ENCODE measurements at regions not wholly inside any gene's neighbourhood (a gene's known extent, or its start where the extent isn't known, plus 50 kb on each side); places are given as distances from the start of the nearest gene placed in this dataset.

DNA sequence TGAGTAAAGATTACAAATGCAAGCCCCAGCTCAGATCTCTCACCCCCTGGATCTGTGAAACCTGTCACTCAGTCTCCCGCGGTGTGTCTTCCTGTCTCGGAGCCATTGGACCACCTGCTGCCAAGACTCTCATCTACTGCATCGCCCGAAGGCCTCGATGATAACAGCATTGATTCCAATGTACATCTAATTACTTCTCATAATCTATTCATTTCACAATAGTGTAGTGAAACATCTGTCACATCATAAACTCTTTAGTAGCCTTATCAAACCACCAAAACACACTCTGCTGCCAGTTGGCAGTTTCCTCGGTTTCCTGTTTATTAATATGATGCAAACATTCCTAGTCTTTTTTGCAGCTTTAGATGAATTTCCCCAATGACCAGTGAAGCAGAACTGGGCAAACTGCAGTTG is 220.3 kb downstream of the POU4F1 start:
- DNase-seq (ENCODE audit: low read depth): no peak
- TF ChIP-seq, protein P1, sequence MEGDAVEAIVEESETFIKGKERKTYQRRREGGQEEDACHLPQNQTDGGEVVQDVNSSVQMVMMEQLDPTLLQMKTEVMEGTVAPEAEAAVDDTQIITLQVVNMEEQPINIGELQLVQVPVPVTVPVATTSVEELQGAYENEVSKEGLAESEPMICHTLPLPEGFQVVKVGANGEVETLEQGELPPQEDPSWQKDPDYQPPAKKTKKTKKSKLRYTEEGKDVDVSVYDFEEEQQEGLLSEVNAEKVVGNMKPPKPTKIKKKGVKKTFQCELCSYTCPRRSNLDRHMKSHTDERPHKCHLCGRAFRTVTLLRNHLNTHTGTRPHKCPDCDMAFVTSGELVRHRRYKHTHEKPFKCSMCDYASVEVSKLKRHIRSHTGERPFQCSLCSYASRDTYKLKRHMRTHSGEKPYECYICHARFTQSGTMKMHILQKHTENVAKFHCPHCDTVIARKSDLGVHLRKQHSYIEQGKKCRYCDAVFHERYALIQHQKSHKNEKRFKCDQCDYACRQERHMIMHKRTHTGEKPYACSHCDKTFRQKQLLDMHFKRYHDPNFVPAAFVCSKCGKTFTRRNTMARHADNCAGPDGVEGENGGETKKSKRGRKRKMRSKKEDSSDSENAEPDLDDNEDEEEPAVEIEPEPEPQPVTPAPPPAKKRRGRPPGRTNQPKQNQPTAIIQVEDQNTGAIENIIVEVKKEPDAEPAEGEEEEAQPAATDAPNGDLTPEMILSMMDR (conservative IDR thresholded peaks at IDR 0.05; ENCODE audit: low read depth, low read length): no peak
- no peak overlapping the region for H3K4me3 ChIP-seq (ENCODE audit: low read depth, low read length)

GRCh38 chr13:78382491-78382890 is 220.9 kb downstream of the POU4F1 start:
- TF ChIP-seq, protein P1 (conservative IDR thresholded peaks at IDR 0.05; ENCODE audit: low read depth, low read length): no peak
- H3K4me3 ChIP-seq (ENCODE audit: low read depth, low read length): no peak overlapping the region
- DNase-seq (ENCODE audit: low read depth): no peak

DNA sequence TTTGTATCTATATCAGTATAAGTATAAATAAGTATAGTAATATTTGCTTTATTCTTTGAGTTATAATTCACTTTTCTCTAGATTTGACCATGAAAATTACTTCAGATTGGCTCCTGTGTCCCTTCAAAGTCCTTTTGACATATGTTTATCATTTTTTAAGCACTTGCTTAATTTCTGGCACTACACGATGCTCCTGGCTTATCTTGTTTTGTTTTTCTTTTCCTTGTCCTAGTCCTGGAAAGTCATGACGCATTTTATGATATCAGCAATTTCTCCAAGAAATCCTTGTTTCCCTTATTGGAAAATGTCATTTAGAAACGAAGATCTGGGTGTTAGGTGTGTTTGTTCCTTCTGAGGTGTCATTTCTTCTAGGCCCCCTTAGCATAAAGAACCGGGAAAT is 226.5 kb downstream of the POU4F1 start:
- TF ChIP-seq, protein P1 (conservative IDR thresholded peaks at IDR 0.05; ENCODE audit: low read depth, low read length): no peak
- H3K4me3 ChIP-seq (ENCODE audit: low read depth, low read length): no peak overlapping the region
- DNase-seq (ENCODE audit: low read depth): no peak

DNA sequence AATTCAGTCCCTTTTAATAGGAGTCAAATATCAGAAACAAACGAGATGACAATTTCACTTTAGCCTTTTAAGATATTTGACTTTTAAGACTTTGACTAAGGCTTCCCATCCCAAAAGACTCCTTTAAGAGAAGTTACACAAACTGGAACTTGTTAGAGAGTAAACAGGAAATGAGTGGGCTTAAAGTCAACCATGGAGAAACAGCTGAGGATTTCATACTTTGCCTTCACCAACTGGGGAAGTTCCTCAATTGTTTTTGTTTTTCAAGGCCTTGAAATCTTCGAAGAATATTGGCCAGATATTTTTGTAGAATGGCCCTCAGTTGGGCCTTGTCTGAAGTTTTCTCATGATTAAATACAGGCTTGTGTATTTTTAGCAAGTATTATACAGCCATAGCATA is 227.3 kb downstream of the POU4F1 start:
- TF ChIP-seq, protein P1 (conservative IDR thresholded peaks at IDR 0.05; ENCODE audit: low read depth, low read length): no peak
- no peak for DNase-seq (ENCODE audit: low read depth)

GRCh38 chr13:78372581-78372980 is 230.8 kb downstream of the POU4F1 start:
- TF ChIP-seq, protein P1 (conservative IDR thresholded peaks at IDR 0.05; ENCODE audit: low read depth, low read length): no peak
- H3K4me3 ChIP-seq (ENCODE audit: low read depth, low read length): no peak overlapping the region
- no peak for DNase-seq (ENCODE audit: low read depth)

More for the DNA sequence above, 227.3 kb downstream of the POU4F1 start:
- no peak overlapping the region for H3K4me3 ChIP-seq (ENCODE audit: low read depth, low read length)

DNA sequence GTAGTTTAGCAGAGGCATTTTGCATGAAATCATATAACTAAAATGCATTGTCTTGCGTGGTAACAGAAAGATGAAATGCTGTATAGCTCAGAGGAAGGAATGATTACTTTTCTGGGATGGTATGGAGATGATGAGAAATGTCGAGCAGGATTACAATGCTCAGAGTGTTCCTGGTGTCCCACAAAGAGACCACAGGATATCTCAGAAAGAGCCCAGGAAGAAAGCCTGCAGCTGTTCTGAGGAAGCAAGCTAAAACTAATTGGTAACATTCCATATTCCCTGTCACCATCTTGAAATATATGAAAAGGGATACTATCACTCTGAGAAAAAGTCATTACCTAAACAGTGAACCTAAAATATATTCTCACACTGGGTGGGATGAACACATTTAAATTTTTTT is 233.1 kb downstream of the POU4F1 start:
- TF ChIP-seq, protein P1 (conservative IDR thresholded peaks at IDR 0.05; ENCODE audit: low read depth, low read length): no peak
- no peak overlapping the region for H3K4me3 ChIP-seq (ENCODE audit: low read depth, low read length)
- no peak for DNase-seq (ENCODE audit: low read depth)

GRCh38 chr13:78364711-78365110 is 238.6 kb downstream of the POU4F1 start:
- TF ChIP-seq, protein P1 (conservative IDR thresholded peaks at IDR 0.05; ENCODE audit: low read depth, low read length): no peak
- no peak for DNase-seq (ENCODE audit: low read depth)
- H3K4me3 ChIP-seq (ENCODE audit: low read depth, low read length): no peak overlapping the region
